ENCODE measurements at regions not wholly inside any gene's neighbourhood (a gene's known extent, or its start where the extent isn't known, plus 50 kb on each side); places are given as distances from the start of the nearest gene placed in this dataset.

DNA sequence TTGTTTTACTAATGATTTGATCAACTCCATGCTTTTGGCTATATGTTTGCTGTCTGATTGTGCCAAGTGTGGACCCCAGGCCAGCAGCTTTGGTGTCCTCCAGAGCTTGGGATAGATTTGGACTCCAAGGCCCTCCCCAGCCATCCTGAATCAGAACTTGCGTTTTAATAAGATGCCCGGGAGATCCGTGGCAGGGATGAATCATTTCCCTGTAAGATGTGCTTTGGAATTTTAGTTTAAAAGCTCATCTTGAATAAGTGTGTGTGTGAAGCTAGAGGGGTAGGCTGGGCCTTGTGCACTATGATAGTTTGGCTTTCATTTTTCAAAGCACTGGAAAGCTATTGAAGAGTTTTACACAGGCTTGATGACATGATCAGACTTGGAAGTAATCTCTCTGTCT, 66.2 kb upstream of the SDK1 start:
- TF ChIP-seq, protein P1, sequence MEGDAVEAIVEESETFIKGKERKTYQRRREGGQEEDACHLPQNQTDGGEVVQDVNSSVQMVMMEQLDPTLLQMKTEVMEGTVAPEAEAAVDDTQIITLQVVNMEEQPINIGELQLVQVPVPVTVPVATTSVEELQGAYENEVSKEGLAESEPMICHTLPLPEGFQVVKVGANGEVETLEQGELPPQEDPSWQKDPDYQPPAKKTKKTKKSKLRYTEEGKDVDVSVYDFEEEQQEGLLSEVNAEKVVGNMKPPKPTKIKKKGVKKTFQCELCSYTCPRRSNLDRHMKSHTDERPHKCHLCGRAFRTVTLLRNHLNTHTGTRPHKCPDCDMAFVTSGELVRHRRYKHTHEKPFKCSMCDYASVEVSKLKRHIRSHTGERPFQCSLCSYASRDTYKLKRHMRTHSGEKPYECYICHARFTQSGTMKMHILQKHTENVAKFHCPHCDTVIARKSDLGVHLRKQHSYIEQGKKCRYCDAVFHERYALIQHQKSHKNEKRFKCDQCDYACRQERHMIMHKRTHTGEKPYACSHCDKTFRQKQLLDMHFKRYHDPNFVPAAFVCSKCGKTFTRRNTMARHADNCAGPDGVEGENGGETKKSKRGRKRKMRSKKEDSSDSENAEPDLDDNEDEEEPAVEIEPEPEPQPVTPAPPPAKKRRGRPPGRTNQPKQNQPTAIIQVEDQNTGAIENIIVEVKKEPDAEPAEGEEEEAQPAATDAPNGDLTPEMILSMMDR (IDR thresholded peaks at IDR 0.05), result no peak
- TF ChIP-seq EP300 (IDR thresholded peaks at IDR 0.05; ENCODE audit: low read depth), result no peak
- TF ChIP-seq POLR2AphosphoS5 (IDR thresholded peaks at IDR 0.05), result no peak
- TF ChIP-seq POLR2A (IDR thresholded peaks at IDR 0.05), result no peak
